Head of caudate nucleus (tissue), 42 donors: ENCODE measurements at regions not wholly inside any gene's neighbourhood (a gene's known extent, or its start where the extent isn't known, plus 50 kb on each side); places are given as distances from the start of the nearest gene placed in this dataset.

Experiments used
- DNase-seq, 42 donors: peaks; one replicate each; pipeline versions ENCODE4 v3.0.0 to v3.0.0-alpha.2; 2020 to 2021; ENCODE audit warnings: mixed read lengths in 7 of 42
- intact Hi-C: fragments of 100-400 bp; cut with DNase I; formaldehyde crosslinking; loops from one replicate; pipeline ENCODE4 v1.15.0; 2022

- intact Hi-C loops, result no loop called here
- no peak for DNase-seq
Observed at GRCh38 chr2:215685238-215685990, 249.5 kb upstream of the FN1 start.

- DNase-seq, result no peak
- intact Hi-C loops, result no loop called here
Observed at GRCh38 chr2:215684448-215685237, 248.8 kb upstream of the FN1 start.

GRCh38 chr2:215683295-215683694 lies 247.4 kb upstream of the FN1 start:
- intact Hi-C loops, result no loop called here
- no peak for DNase-seq

GRCh38 chr2:215681799-215682596 lies 246.1 kb upstream of the FN1 start:
- intact Hi-C loops, result no loop called here
- DNase-seq, result no peak

- intact Hi-C loops, result no loop called here
- DNase-seq, result no peak
Observed at GRCh38 chr2:215680605-215681598, 245.0 kb upstream of the FN1 start.

- no peak for DNase-seq
- intact Hi-C loops, result no loop called here
Observed at GRCh38 chr2:215678094-215678493, 242.2 kb upstream of the FN1 start.

- intact Hi-C loops, result no loop called here
Observed at GRCh38 chr2:215677481-215677880, 241.6 kb upstream of the FN1 start.

GRCh38 chr2:215672406-215672805 lies 236.5 kb upstream of the FN1 start:
- intact Hi-C loops, result no loop called here
- DNase-seq, result no peak

More at GRCh38 chr2:215677481-215677880, 241.6 kb upstream of the FN1 start:
- no peak for DNase-seq

GRCh38 chr2:215671691-215672090 lies 235.8 kb upstream of the FN1 start:
- no peak for DNase-seq

GRCh38 chr2:215671244-215671643 lies 235.4 kb upstream of the FN1 start:
- intact Hi-C loops, result no loop called here
- DNase-seq, result no peak

More at GRCh38 chr2:215671691-215672090, 235.8 kb upstream of the FN1 start:
- intact Hi-C loops, result no loop called here

GRCh38 chr2:215670396-215670795 lies 234.5 kb upstream of the FN1 start:
- DNase-seq, result no peak
- intact Hi-C loops, result no loop called here

GRCh38 chr2:215668378-215668775 lies 232.5 kb upstream of the FN1 start:
- intact Hi-C loops, result no loop called here
- DNase-seq, result no peak

GRCh38 chr2:215667585-215668377 lies 231.9 kb upstream of the FN1 start:
- no peak for DNase-seq
- intact Hi-C loops, result no loop called here

- no peak for DNase-seq
- intact Hi-C loops, result no loop called here
Observed at GRCh38 chr2:215664847-215665525, 229.1 kb upstream of the FN1 start.

GRCh38 chr2:215662715-215663114 lies 226.8 kb upstream of the FN1 start:
- DNase-seq, result no peak
- intact Hi-C loops, result no loop called here

- intact Hi-C loops, result no loop called here
- no peak for DNase-seq
Observed at GRCh38 chr2:215660687-215661086, 224.8 kb upstream of the FN1 start.

- intact Hi-C loops, result no loop called here
- no peak for DNase-seq
Observed at GRCh38 chr2:215659650-215660049, 223.8 kb upstream of the FN1 start.
